ENCODE measurements at regions not wholly inside any gene's neighbourhood (a gene's known extent, or its start where the extent isn't known, plus 50 kb on each side); places are given as distances from the start of the nearest gene placed in this dataset.

DNA sequence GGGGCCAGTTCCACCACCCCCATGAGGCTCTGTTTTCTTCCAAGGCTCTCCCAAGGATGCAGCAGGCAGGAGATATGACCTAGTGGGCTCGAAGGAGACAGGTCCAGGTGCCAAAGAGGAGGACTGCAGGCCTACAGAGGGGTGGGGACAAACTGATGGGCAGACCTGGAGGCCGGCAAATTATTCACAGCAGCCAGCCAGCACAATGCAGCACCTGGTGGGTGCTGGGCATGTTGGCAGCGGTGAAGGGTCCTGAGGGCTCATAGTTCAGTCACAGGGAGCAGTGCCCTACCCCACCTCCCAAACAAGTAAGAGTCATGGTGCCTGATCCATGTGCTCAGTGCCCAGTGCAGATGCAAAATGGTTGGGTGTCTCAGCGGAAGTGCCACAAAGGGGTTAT lies 171.7 kb downstream of the ABHD5 start:
- Histone ChIP-seq H3K4me2 (ENCODE audit: extremely low read depth, insufficient read depth, low read length) (no peak overlapping the region), H3K9me3 (ENCODE audit: control insufficient read depth, insufficient read depth, low read depth, low read length) (no peaks in the 10 kb centered on the region), H3K36me3 (ENCODE audit: control insufficient read depth, insufficient read depth, low read length) (no peaks in the 10 kb centered on the region), H3K27ac (ENCODE audit: insufficient read depth, low read length) (no peak overlapping the region), H3K9ac (ENCODE audit: insufficient read depth, low read length) (no peak overlapping the region), H3K79me2 (ENCODE audit: control insufficient read depth, insufficient read depth, low read length) (no peaks in the 10 kb centered on the region), H3K4me3 (replicated peaks in 1 of 4; ENCODE audit: control extremely low read depth in 1 of 4, insufficient read depth in 1 of 4, low read depth in 3 of 4, low read length in 4 of 4) (no peak overlapping the region), H4K20me1 (ENCODE audit: control insufficient read depth, extremely low read depth, insufficient read depth, low read length) (no peaks in the 10 kb centered on the region), H3K4me1 (ENCODE audit: control insufficient read depth, extremely low read depth, insufficient read depth, low read length) (peaks cover 16% of the 10 kb centered on the region), H3K27me3 (ENCODE audit: control insufficient read depth, insufficient read depth, low read length) (no peaks in the 10 kb centered on the region), H2AFZ (ENCODE audit: low read length) (no peak overlapping the region)
- DNase-seq (ENCODE audit: low read depth in 2 of 2), result no peak
- TF ChIP-seq, protein P1, sequence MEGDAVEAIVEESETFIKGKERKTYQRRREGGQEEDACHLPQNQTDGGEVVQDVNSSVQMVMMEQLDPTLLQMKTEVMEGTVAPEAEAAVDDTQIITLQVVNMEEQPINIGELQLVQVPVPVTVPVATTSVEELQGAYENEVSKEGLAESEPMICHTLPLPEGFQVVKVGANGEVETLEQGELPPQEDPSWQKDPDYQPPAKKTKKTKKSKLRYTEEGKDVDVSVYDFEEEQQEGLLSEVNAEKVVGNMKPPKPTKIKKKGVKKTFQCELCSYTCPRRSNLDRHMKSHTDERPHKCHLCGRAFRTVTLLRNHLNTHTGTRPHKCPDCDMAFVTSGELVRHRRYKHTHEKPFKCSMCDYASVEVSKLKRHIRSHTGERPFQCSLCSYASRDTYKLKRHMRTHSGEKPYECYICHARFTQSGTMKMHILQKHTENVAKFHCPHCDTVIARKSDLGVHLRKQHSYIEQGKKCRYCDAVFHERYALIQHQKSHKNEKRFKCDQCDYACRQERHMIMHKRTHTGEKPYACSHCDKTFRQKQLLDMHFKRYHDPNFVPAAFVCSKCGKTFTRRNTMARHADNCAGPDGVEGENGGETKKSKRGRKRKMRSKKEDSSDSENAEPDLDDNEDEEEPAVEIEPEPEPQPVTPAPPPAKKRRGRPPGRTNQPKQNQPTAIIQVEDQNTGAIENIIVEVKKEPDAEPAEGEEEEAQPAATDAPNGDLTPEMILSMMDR (conservative IDR thresholded peaks at IDR 0.05 in 1 of 2, IDR thresholded peaks at IDR 0.05 in 1 of 2; ENCODE audit: low read depth in 1 of 2, low read length in 2 of 2), result no peak
- no peak for TF ChIP-seq EZH2 (IDR thresholded peaks at IDR 0.05; ENCODE audit: low read length, missing control alignments)

DNA sequence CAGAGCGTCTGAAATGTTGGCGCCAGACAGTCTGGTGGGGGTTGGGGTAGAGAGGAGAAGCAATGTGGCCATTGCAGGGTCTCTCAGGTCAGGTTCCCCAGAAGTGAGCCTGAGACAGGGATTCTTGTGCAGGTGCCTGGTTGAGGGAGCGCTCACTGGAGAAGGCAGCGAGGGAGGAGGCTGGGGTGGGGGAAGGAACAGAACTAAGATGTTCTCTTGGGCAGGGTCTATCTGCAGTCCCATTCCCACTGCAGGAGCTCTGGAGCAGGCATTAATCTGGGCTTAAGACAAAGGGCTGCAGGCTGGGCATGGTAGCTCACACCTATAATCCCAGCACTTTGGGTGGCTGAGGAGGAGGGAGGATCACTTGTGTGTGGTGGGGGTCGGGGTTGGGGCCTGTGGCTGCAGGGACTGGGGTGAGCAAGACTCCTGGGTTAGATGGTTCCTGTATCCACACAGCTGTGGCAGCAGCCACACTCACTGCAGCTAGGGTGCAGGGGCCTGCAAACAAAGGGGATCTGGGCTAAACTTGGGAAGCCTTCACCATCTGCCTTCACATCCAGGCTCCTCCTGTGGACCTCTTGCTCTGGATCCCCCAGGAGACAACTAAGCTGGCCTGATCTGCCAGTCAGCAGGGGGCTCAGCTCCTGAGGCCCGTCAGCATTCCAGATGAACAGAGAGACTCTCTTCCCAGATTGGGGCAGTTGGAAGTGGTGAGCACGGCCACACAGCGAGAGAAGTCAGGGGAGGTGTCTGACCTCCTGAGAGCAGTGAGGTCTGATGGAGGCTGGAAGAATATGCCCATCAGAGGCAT lies 172.5 kb downstream of the ABHD5 start:
- Histone ChIP-seq H2AFZ (ENCODE audit: low read length) (no peak overlapping the region), H3K79me2 (ENCODE audit: control insufficient read depth, insufficient read depth, low read length) (no peaks in the 10 kb centered on the region), H3K4me2 (ENCODE audit: extremely low read depth, insufficient read depth, low read length) (no peak overlapping the region), H3K4me1 (ENCODE audit: control insufficient read depth, extremely low read depth, insufficient read depth, low read length) (peaks cover 17% of the 10 kb centered on the region), H3K9me3 (ENCODE audit: control insufficient read depth, insufficient read depth, low read depth, low read length) (no peaks in the 10 kb centered on the region), H3K36me3 (ENCODE audit: control insufficient read depth, insufficient read depth, low read length) (no peaks in the 10 kb centered on the region), H3K9ac (ENCODE audit: insufficient read depth, low read length) (no peak overlapping the region), H3K27me3 (ENCODE audit: control insufficient read depth, insufficient read depth, low read length) (no peaks in the 10 kb centered on the region), H4K20me1 (ENCODE audit: control insufficient read depth, extremely low read depth, insufficient read depth, low read length) (no peaks in the 10 kb centered on the region), H3K4me3 (replicated peaks in 1 of 4; ENCODE audit: control extremely low read depth in 1 of 4, insufficient read depth in 1 of 4, low read depth in 3 of 4, low read length in 4 of 4) (no peak overlapping the region), H3K27ac (ENCODE audit: insufficient read depth, low read length) (no peak overlapping the region)
- no peak for DNase-seq (ENCODE audit: low read depth in 2 of 2)
- TF ChIP-seq EZH2 (IDR thresholded peaks at IDR 0.05; ENCODE audit: low read length, missing control alignments), result no peak
- TF ChIP-seq, protein P1 (conservative IDR thresholded peaks at IDR 0.05 in 1 of 2, IDR thresholded peaks at IDR 0.05 in 1 of 2; ENCODE audit: low read depth in 1 of 2, low read length in 2 of 2), result no peak

DNA sequence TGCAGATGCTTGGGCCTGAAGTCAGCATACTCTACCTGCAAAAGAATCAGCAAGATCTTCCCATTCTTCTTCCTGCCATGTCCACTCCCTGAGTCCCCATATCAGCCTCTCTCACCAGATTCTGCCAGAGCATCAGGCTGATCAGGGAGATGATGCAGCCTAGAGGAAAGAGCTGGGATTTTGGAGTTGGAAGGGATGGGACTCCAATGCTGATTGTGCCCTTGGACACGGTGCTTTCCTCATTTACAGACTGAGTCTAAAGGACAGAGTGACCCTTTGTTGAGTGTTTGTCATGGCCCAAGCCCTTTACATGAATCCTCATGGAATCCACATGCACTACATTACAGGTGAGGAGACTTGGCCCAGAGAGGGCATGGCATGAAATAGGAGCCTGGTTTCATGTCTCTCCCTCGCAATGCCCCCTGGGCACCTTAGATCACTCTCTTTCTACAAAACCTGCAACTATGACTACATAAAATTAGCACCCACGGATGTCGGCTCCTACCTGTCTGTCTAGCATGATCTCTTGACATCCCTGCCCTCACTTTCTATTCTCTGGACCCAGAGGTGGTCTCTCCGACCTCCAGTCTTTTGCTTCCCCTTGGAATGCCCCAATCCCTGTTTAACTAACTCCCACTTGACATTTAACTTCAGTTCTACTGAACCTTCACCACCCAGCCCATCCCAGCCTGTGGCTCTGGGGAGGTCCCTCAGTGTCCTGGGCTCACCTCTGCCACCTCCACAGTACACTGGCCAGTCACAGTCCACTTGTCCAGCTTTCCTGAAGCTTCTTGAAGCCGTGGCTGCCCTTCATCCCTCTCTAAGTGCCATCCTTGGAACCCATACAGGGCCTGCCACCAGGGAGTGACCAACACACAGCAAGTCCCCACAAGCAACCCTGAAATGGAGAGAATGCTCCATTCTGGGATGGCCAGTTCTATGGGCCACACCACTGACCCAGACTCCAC lies 173.5 kb downstream of the ABHD5 start:
- H2AFZ ChIP-seq (ENCODE audit: low read length), result no peak overlapping the region
- H3K4me1 ChIP-seq (ENCODE audit: control insufficient read depth, extremely low read depth, insufficient read depth, low read length), result peaks cover 15% of the 10 kb centered on the region
- H3K27ac ChIP-seq (ENCODE audit: insufficient read depth, low read length), result no peak overlapping the region
- H3K4me2 ChIP-seq (ENCODE audit: extremely low read depth, insufficient read depth, low read length), result no peak overlapping the region
- H3K27me3 ChIP-seq (ENCODE audit: control insufficient read depth, insufficient read depth, low read length), result no peaks in the 10 kb centered on the region
- no peak overlapping the region for H3K4me3 ChIP-seq (replicated peaks in 1 of 4; ENCODE audit: control extremely low read depth in 1 of 4, insufficient read depth in 1 of 4, low read depth in 3 of 4, low read length in 4 of 4)
- no peaks in the 10 kb centered on the region for H3K36me3 ChIP-seq (ENCODE audit: control insufficient read depth, insufficient read depth, low read length)
- no peaks in the 10 kb centered on the region for H3K79me2 ChIP-seq (ENCODE audit: control insufficient read depth, insufficient read depth, low read length)
- no peaks in the 10 kb centered on the region for H4K20me1 ChIP-seq (ENCODE audit: control insufficient read depth, extremely low read depth, insufficient read depth, low read length)
- DNase-seq (ENCODE audit: low read depth in 2 of 2), result no peak
- no peak overlapping the region for H3K9ac ChIP-seq (ENCODE audit: insufficient read depth, low read length)
- H3K9me3 ChIP-seq (ENCODE audit: control insufficient read depth, insufficient read depth, low read depth, low read length), result no peaks in the 10 kb centered on the region
- TF ChIP-seq, protein P1 (conservative IDR thresholded peaks at IDR 0.05 in 1 of 2, IDR thresholded peaks at IDR 0.05 in 1 of 2; ENCODE audit: low read depth in 1 of 2, low read length in 2 of 2), result no peak
- no peak for TF ChIP-seq EZH2 (IDR thresholded peaks at IDR 0.05; ENCODE audit: low read length, missing control alignments)

Measured in fibroblast of lung (primary cell).